ENCODE measurements at regions not wholly inside any gene's neighbourhood (a gene's known extent, or its start where the extent isn't known, plus 50 kb on each side); places are given as distances from the start of the nearest gene placed in this dataset.

GRCh38 chr1:60759291-60759690 lies 323.1 kb upstream of the NFIA start:
- H3K36me3 Mint-ChIP-seq, result no peaks in the 10 kb centered on the region
- H3K9ac ChIP-seq (ENCODE audit: insufficient read depth, low read length, poor library complexity, severe bottlenecking), result no peak overlapping the region
- WGBS (ENCODE audit: insufficient coverage), result 75% methylated on average over 2 of the region's 3 CpGs
- H3K27me3 Mint-ChIP-seq (ENCODE audit: low read depth in 3 of 3), result no peaks in the 10 kb centered on the region
- H3K36me3 ChIP-seq (replicated peaks in 1 of 2; ENCODE audit: control insufficient read depth in 1 of 2, insufficient read depth in 2 of 2, low read length in 2 of 2), result no peaks in the 10 kb centered on the region
- TF ChIP-seq CTCF (IDR thresholded peaks at IDR 0.05), result no peak
- no peak overlapping the region for H3K27ac Mint-ChIP-seq
- no peaks in the 10 kb centered on the region for H3K9me3 ChIP-seq (replicated peaks in 1 of 2; ENCODE audit: control insufficient read depth in 1 of 2, insufficient read depth in 1 of 2, low read length in 2 of 2)
- H3K4me2 ChIP-seq (replicated peaks; ENCODE audit: extremely low read depth, low read length, poor library complexity, severe bottlenecking), result no peak overlapping the region
- DNase-seq, result no peak
- peaks cover 0 to 2% of the 10 kb centered on the region in 2 donors for H3K4me1 ChIP-seq (ENCODE audit: control insufficient read depth in 1 of 2, insufficient read depth in 2 of 2, low read length in 2 of 2)
- H3K27ac ChIP-seq (ENCODE audit: low read depth in 1 of 2, low read length in 2 of 2), result no peak overlapping the region
- no peak overlapping the region for H2AFZ ChIP-seq (ENCODE audit: insufficient read depth, low read depth, low read length, poor library complexity, severe bottlenecking)
- H3K79me2 ChIP-seq (ENCODE audit: insufficient read depth, low read length), result no peaks in the 10 kb centered on the region
- H3K27me3 ChIP-seq (ENCODE audit: control insufficient read depth in 2 of 2, insufficient read depth in 2 of 2, low read length in 2 of 2), result no peaks in the 10 kb centered on the region
- H3K4me3 Mint-ChIP-seq, result no peak overlapping the region
- intact Hi-C loops (cut with micrococcal nuclease), result no loop called here
- H3K9me3 Mint-ChIP-seq, result no peaks in the 10 kb centered on the region
- no peaks in the 10 kb centered on the region for H4K20me1 ChIP-seq (ENCODE audit: insufficient read depth, low read length)
- no peak overlapping the region for H3K4me3 ChIP-seq (replicated peaks in 1 of 3; ENCODE audit: low read depth in 2 of 3, low read length in 3 of 3)
- H3K4me1 Mint-ChIP-seq, result peaks cover 6% of the 10 kb centered on the region

GRCh38 chr1:60757485-60757884 lies 324.9 kb upstream of the NFIA start:
- intact Hi-C loops (cut with micrococcal nuclease), result no loop called here
- 100% methylated on average over 1 of the region's 3 CpGs for WGBS (ENCODE audit: insufficient coverage)
- no peaks in the 10 kb centered on the region for H3K27me3 Mint-ChIP-seq (ENCODE audit: low read depth in 3 of 3)

More at GRCh38 chr1:60757485-60757884, 324.9 kb upstream of the NFIA start:
- no peak overlapping the region for H3K4me2 ChIP-seq (replicated peaks; ENCODE audit: extremely low read depth, low read length, poor library complexity, severe bottlenecking)
- H3K79me2 ChIP-seq (ENCODE audit: insufficient read depth, low read length), result no peaks in the 10 kb centered on the region
- TF ChIP-seq CTCF (IDR thresholded peaks at IDR 0.05), result no peak
- peaks cover 6% of the 10 kb centered on the region for H3K4me1 Mint-ChIP-seq
- H3K4me3 ChIP-seq (replicated peaks in 1 of 3; ENCODE audit: low read depth in 2 of 3, low read length in 3 of 3), result no peak overlapping the region
- no peak for DNase-seq
- H3K36me3 ChIP-seq (replicated peaks in 1 of 2; ENCODE audit: control insufficient read depth in 1 of 2, insufficient read depth in 2 of 2, low read length in 2 of 2), result no peaks in the 10 kb centered on the region
- peaks cover 0 to 2% of the 10 kb centered on the region in 2 donors for H3K4me1 ChIP-seq (ENCODE audit: control insufficient read depth in 1 of 2, insufficient read depth in 2 of 2, low read length in 2 of 2)
- no peak overlapping the region for H3K27ac Mint-ChIP-seq
- no peaks in the 10 kb centered on the region for H3K9me3 ChIP-seq (replicated peaks in 1 of 2; ENCODE audit: control insufficient read depth in 1 of 2, insufficient read depth in 1 of 2, low read length in 2 of 2)
- no peak overlapping the region for H3K9ac ChIP-seq (ENCODE audit: insufficient read depth, low read length, poor library complexity, severe bottlenecking)
- H3K4me3 Mint-ChIP-seq, result no peak overlapping the region
- no peaks in the 10 kb centered on the region for H3K27me3 ChIP-seq (ENCODE audit: control insufficient read depth in 2 of 2, insufficient read depth in 2 of 2, low read length in 2 of 2)
- no peaks in the 10 kb centered on the region for H3K36me3 Mint-ChIP-seq
- H2AFZ ChIP-seq (ENCODE audit: insufficient read depth, low read depth, low read length, poor library complexity, severe bottlenecking), result no peak overlapping the region
- H3K9me3 Mint-ChIP-seq, result peaks cover 0 to 2% (median 0%) of the 10 kb centered on the region in 7 donors
- H4K20me1 ChIP-seq (ENCODE audit: insufficient read depth, low read length), result no peaks in the 10 kb centered on the region
- H3K27ac ChIP-seq (ENCODE audit: low read depth in 1 of 2, low read length in 2 of 2), result no peak overlapping the region
